ENCODE measurements at regions not wholly inside any gene's neighbourhood (a gene's known extent, or its start where the extent isn't known, plus 50 kb on each side); places are given as distances from the start of the nearest gene placed in this dataset.

DNA sequence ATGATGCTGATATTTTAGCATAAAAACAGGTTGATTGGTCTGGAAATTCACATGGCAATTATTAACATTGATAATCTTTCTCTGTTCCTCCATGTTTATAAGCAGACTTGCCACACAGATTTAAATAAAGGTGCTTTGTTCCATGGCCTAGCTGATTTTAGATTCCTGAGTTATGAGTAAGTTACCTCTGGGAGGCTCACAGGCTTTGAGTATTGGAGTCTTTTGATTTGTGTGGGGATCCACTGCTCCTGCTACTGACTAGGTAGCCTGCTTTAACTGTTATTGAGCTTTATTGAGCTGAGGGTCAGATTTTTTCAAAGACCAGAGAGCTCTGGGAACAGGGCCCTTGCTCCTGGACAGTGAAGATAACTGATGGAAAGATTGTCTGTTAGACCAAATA lies 166.1 kb downstream of the ANKRD30B start:
- CTCF ChIA-PET: no interaction called here
- H3K36me3 ChIP-seq (ENCODE audit: control insufficient read depth, insufficient read depth, low read length): no peaks in the 10 kb centered on the region
- TF ChIP-seq, protein P1, sequence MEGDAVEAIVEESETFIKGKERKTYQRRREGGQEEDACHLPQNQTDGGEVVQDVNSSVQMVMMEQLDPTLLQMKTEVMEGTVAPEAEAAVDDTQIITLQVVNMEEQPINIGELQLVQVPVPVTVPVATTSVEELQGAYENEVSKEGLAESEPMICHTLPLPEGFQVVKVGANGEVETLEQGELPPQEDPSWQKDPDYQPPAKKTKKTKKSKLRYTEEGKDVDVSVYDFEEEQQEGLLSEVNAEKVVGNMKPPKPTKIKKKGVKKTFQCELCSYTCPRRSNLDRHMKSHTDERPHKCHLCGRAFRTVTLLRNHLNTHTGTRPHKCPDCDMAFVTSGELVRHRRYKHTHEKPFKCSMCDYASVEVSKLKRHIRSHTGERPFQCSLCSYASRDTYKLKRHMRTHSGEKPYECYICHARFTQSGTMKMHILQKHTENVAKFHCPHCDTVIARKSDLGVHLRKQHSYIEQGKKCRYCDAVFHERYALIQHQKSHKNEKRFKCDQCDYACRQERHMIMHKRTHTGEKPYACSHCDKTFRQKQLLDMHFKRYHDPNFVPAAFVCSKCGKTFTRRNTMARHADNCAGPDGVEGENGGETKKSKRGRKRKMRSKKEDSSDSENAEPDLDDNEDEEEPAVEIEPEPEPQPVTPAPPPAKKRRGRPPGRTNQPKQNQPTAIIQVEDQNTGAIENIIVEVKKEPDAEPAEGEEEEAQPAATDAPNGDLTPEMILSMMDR (IDR thresholded peaks at IDR 0.05; ENCODE audit: insufficient read depth, low read depth, low read length): no peak
- DNase-seq (ENCODE audit: low read depth): no peak
- no peak overlapping the region for H3K4me3 ChIP-seq (ENCODE audit: low read depth, low read length)
- POLR2A ChIA-PET: no interaction called here
- H3K27me3 ChIP-seq (ENCODE audit: control insufficient read depth, insufficient read depth, low read length): no peaks in the 10 kb centered on the region

DNA sequence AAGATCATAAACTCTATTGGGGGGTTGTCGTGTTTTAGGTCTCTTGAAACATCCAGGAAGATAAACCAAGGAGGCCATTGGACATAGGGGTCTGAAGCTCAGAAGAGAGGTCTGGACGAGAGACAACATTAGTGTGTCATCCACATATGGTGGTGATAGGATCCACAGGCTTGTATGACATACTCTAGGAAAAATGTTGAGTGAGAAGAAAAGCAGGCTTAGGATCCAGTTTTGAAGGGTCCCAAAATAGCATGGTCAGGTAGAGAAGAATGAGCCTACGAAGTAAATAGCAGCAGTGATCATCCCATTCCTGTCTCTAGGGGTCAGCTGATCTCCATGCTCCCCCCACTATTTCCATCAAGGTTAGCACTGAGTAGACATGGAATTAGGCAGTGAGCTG lies 166.8 kb downstream of the ANKRD30B start:
- Histone ChIP-seq H3K36me3 (ENCODE audit: control insufficient read depth, insufficient read depth, low read length) (no peaks in the 10 kb centered on the region), H3K27me3 (ENCODE audit: control insufficient read depth, insufficient read depth, low read length) (no peaks in the 10 kb centered on the region), H3K4me3 (ENCODE audit: low read depth, low read length) (no peak overlapping the region)
- TF ChIP-seq, protein P1 (IDR thresholded peaks at IDR 0.05; ENCODE audit: insufficient read depth, low read depth, low read length): no peak
- no peak for DNase-seq (ENCODE audit: low read depth)
- POLR2A ChIA-PET: no interaction called here
- CTCF ChIA-PET: no interaction called here

DNA sequence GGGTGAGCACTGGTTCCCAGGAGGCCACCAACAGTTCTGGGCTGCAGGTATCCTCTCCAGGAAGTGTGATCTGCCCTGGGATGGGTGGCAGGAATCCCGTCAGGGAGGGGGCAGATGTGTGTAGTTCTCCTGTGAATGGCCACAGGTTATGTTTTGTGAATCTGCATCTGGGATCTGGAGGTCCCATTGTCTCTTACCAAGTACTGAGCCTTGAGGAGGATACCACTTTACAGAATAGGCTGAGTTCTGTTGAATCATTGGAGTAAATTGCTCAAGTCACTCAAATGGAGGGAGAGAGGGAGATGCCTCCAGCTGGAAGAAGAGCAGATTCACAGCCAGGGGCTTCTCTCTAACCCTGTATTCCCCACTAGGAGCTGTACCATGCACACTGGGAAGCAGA lies 168.2 kb downstream of the ANKRD30B start:
- Histone ChIP-seq H3K4me3 (ENCODE audit: low read depth, low read length) (no peak overlapping the region), H3K27me3 (ENCODE audit: control insufficient read depth, insufficient read depth, low read length) (no peaks in the 10 kb centered on the region), H3K36me3 (ENCODE audit: control insufficient read depth, insufficient read depth, low read length) (no peaks in the 10 kb centered on the region)
- TF ChIP-seq, protein P1 (IDR thresholded peaks at IDR 0.05; ENCODE audit: insufficient read depth, low read depth, low read length): no peak
- CTCF ChIA-PET: no interaction called here
- DNase-seq (ENCODE audit: low read depth): no peak
- POLR2A ChIA-PET: no interaction called here

DNA sequence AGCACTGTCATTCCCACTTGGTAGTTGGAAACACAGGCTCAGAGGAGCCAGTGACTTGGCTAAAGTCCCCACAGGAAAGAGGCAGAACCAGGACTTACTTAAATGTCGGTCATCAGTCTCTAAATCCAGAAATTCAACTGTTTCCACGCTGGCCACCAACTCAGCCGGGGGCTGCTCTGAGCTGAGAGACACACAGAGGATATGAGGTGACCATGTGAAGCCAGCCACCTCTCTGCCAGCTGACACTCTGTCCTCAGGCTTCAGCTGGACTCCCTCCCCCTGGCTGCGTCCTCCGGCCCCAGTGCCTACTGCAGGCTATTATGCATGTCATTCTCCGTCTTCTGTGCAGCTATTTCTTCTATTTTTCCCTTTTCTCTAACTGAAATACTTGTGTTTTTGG lies 168.9 kb downstream of the ANKRD30B start:
- ChIA-PET CTCF (no interaction called here), POLR2A (no interaction called here)
- Histone ChIP-seq H3K36me3 (ENCODE audit: control insufficient read depth, insufficient read depth, low read length) (no peaks in the 10 kb centered on the region), H3K4me3 (ENCODE audit: low read depth, low read length) (no peak overlapping the region), H3K27me3 (ENCODE audit: control insufficient read depth, insufficient read depth, low read length) (no peaks in the 10 kb centered on the region)
- no peak for DNase-seq (ENCODE audit: low read depth)
- TF ChIP-seq, protein P1 (IDR thresholded peaks at IDR 0.05; ENCODE audit: insufficient read depth, low read depth, low read length): no peak

DNA sequence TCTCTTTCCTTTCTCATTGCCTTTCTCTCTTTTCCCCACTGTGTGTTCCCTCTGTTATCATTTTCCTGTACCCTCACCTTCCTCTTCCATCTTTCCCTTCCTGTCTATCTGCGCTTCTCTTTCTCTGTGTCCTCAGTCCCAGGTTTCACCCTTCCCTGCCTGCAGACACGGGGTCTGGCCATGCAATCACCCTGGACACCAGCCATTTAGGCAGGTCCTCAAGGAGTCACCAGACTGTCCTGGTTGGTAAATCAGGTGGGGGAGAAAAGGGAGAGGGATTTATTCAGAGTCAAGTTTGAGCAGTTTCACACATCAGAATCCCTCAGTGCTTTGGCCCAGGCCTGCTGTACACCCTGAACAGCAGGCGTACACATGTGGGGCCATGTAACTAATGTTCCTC lies 169.3 kb downstream of the ANKRD30B start:
- TF ChIP-seq, protein P1 (IDR thresholded peaks at IDR 0.05; ENCODE audit: insufficient read depth, low read depth, low read length): no peak
- Histone ChIP-seq H3K4me3 (ENCODE audit: low read depth, low read length) (no peak overlapping the region), H3K27me3 (ENCODE audit: control insufficient read depth, insufficient read depth, low read length) (no peaks in the 10 kb centered on the region), H3K36me3 (ENCODE audit: control insufficient read depth, insufficient read depth, low read length) (no peaks in the 10 kb centered on the region)
- POLR2A ChIA-PET: no interaction called here
- CTCF ChIA-PET: no interaction called here
- no peak for DNase-seq (ENCODE audit: low read depth)
